ENCODE measurements at regions not wholly inside any gene's neighbourhood (a gene's known extent, or its start where the extent isn't known, plus 50 kb on each side); places are given as distances from the start of the nearest gene placed in this dataset.

- TF ChIP-seq EZH2 (IDR thresholded peaks at IDR 0.05; ENCODE audit: borderline replicate concordance, low read depth, low read length, poor library complexity, severe bottlenecking) (no peak), CTCF (conservative IDR thresholded peaks at IDR 0.05; ENCODE audit: low read depth, low read length) (no peak)
- Histone ChIP-seq H3K9me3 (ENCODE audit: low read depth, low read length, poor library complexity, severe bottlenecking) (no peaks in the 10 kb centered on the region), H3K36me3 (ENCODE audit: insufficient read depth, low read length, poor library complexity, severe bottlenecking) (no peaks in the 10 kb centered on the region), H3K4me1 (ENCODE audit: insufficient read depth, low read length, poor library complexity, severe bottlenecking) (no peaks in the 10 kb centered on the region), H3K27ac (ENCODE audit: low read depth, low read length, poor library complexity, severe bottlenecking) (no peak overlapping the region), H3K27me3 (replicated peaks; ENCODE audit: insufficient read depth, low read depth, low read length, poor library complexity) (no peaks in the 10 kb centered on the region), H3K4me3 (ENCODE audit: low read depth, low read length, poor library complexity, severe bottlenecking) (no peak overlapping the region)
- BruUV-seq (replicated peaks): no TSS peak
- ChIA-PET CTCF (no interaction called here), POLR2A (ENCODE audit: low non-redundant PET) (no interaction called here)
- intact Hi-C loops (cut with micrococcal nuclease; ENCODE audit: unreplicated experiment): no loop called here
- no peak for DNase-seq (ENCODE audit: low spot score)
These were observed 90.8 kb downstream of the ARL4C start for GRCh38 chr2:234406085-234406484.

- no peak overlapping the region for H3K27ac ChIP-seq (ENCODE audit: low read depth, low read length, poor library complexity, severe bottlenecking)
- H3K4me1 ChIP-seq (ENCODE audit: insufficient read depth, low read length, poor library complexity, severe bottlenecking): no peaks in the 10 kb centered on the region
- H3K36me3 ChIP-seq (ENCODE audit: insufficient read depth, low read length, poor library complexity, severe bottlenecking): no peaks in the 10 kb centered on the region
- no peak for DNase-seq (ENCODE audit: low spot score)
- intact Hi-C loops (cut with micrococcal nuclease; ENCODE audit: unreplicated experiment): no loop called here
- no TSS peak for BruUV-seq (replicated peaks)
- H3K27me3 ChIP-seq (replicated peaks; ENCODE audit: insufficient read depth, low read depth, low read length, poor library complexity): no peaks in the 10 kb centered on the region
- no peak for TF ChIP-seq CTCF (conservative IDR thresholded peaks at IDR 0.05; ENCODE audit: low read depth, low read length)
- no peak for TF ChIP-seq EZH2 (IDR thresholded peaks at IDR 0.05; ENCODE audit: borderline replicate concordance, low read depth, low read length, poor library complexity, severe bottlenecking)
- ChIA-PET POLR2A (ENCODE audit: low non-redundant PET) (no interaction called here), CTCF (no interaction called here)
- no peaks in the 10 kb centered on the region for H3K9me3 ChIP-seq (ENCODE audit: low read depth, low read length, poor library complexity, severe bottlenecking)
- H3K4me3 ChIP-seq (ENCODE audit: low read depth, low read length, poor library complexity, severe bottlenecking): no peak overlapping the region
These were observed 91.4 kb downstream of the ARL4C start for GRCh38 chr2:234405462-234405861.

- POLR2A ChIA-PET (ENCODE audit: low non-redundant PET): no interaction called here
- DNase-seq (ENCODE audit: low spot score): no peak
- H3K36me3 ChIP-seq (ENCODE audit: insufficient read depth, low read length, poor library complexity, severe bottlenecking): no peaks in the 10 kb centered on the region
- TF ChIP-seq EZH2 (IDR thresholded peaks at IDR 0.05; ENCODE audit: borderline replicate concordance, low read depth, low read length, poor library complexity, severe bottlenecking): no peak
- no peak for TF ChIP-seq CTCF (conservative IDR thresholded peaks at IDR 0.05; ENCODE audit: low read depth, low read length)
- no peak overlapping the region for H3K27ac ChIP-seq (ENCODE audit: low read depth, low read length, poor library complexity, severe bottlenecking)
- H3K27me3 ChIP-seq (replicated peaks; ENCODE audit: insufficient read depth, low read depth, low read length, poor library complexity): no peaks in the 10 kb centered on the region
- H3K4me1 ChIP-seq (ENCODE audit: insufficient read depth, low read length, poor library complexity, severe bottlenecking): no peaks in the 10 kb centered on the region
- BruUV-seq (replicated peaks): no TSS peak
- CTCF ChIA-PET: no interaction called here
- intact Hi-C loops (cut with micrococcal nuclease; ENCODE audit: unreplicated experiment): no loop called here
- H3K9me3 ChIP-seq (ENCODE audit: low read depth, low read length, poor library complexity, severe bottlenecking): no peaks in the 10 kb centered on the region
- no peak overlapping the region for H3K4me3 ChIP-seq (ENCODE audit: low read depth, low read length, poor library complexity, severe bottlenecking)
These were observed 91.9 kb downstream of the ARL4C start for GRCh38 chr2:234404957-234405356.
